OCI-LY3 (cell line): ENCODE measurements at regions not wholly inside any gene's neighbourhood (a gene's known extent, or its start where the extent isn't known, plus 50 kb on each side); places are given as distances from the start of the nearest gene placed in this dataset.

Experiments used
- H2AFZ ChIP-seq: fragments of 200-600, 300-600 bp; shearing (Covaris generic); 2 replicates; pipeline ENCODE4 v1.6.0; 2014; ENCODE audit warnings: antibody characterized with exemption, low read depth, low read length
- H3K27ac ChIP-seq: fragments of 200-600, 300-600 bp; sonication (generic); 2 replicates; pipeline ENCODE4 v1.5.1; 2014; ENCODE audit warnings: mild to moderate bottlenecking, low read length, moderate library complexity, mixed read lengths
- H3K27me3 ChIP-seq: fragments of 200-600, 300-600 bp; sonication (generic); 2 replicates; pipeline ENCODE4 v1.6.1; 2014; ENCODE audit warnings: low read depth, low read length, mixed read lengths
- H3K36me3 ChIP-seq: fragments of 200-600, 300-600 bp; sonication (generic); replicated peaks from 2 replicates; pipeline ENCODE3; 2014; ENCODE audit warnings: low read depth, low read length, mixed read lengths
- H3K4me1 ChIP-seq: fragments of 300-600, 200-600 bp; sonication (generic); 2 replicates; pipeline ENCODE4 v1.6.1; 2014; ENCODE audit warnings: low read length, mixed read lengths
- H3K4me2 ChIP-seq: fragments of 200-600, 300-600 bp; sonication (generic); 2 replicates; pipeline ENCODE4 v1.6.1; 2014; ENCODE audit warnings: low read length, mixed read lengths
- H3K4me3 ChIP-seq: fragments of 300-600, 200-600 bp; sonication (generic); 2 replicates; pipeline ENCODE4 v1.5.1; 2014; ENCODE audit warnings: antibody characterized with exemption, mild to moderate bottlenecking, low read length, moderate library complexity
- H3K79me2 ChIP-seq: fragments of 300-600, 200-600 bp; shearing (Covaris generic); 2 replicates; pipeline ENCODE4 v1.6.1; 2014; ENCODE audit warnings: mild to moderate bottlenecking, low read length, mixed read lengths
- H3K9ac ChIP-seq: fragments of 300-600, 200-600 bp; shearing (Covaris generic); 2 replicates; pipeline ENCODE4 v1.6.0; 2014; ENCODE audit warnings: mild to moderate bottlenecking, low read length, moderate library complexity
- H3K9me3 ChIP-seq: fragments of 200-600, 300-600 bp; shearing (Covaris generic); 2 replicates; pipeline ENCODE4 v1.6.1; 2014; ENCODE audit warnings: low read length, mixed read lengths; ENCODE audit not compliant: insufficient read depth
- H4K20me1 ChIP-seq: fragments of 200-600, 300-600 bp; sonication (generic); 2 replicates; pipeline ENCODE4 v1.6.1; 2016; ENCODE audit warnings: low read length, mixed read lengths; ENCODE audit not compliant: insufficient read depth
- EZH2phosphoT487 ChIP-seq: fragments of 200-600 bp; shearing (Covaris generic); IDR thresholded peaks from 2 replicates; pipeline ENCODE4 v1.6.1; 2018; ENCODE audit warnings: antibody characterized with exemption, mixed run types, low read depth
- TF ChIP-seq, protein P1 (sequence below): fragments of 200-600, 300-600 bp; sonication (generic); IDR thresholded peaks from 2 replicates; pipeline ENCODE4 v1.5.1; 2014; ENCODE audit warnings: antibody characterized with exemption, low read length, low read depth

DNA sequence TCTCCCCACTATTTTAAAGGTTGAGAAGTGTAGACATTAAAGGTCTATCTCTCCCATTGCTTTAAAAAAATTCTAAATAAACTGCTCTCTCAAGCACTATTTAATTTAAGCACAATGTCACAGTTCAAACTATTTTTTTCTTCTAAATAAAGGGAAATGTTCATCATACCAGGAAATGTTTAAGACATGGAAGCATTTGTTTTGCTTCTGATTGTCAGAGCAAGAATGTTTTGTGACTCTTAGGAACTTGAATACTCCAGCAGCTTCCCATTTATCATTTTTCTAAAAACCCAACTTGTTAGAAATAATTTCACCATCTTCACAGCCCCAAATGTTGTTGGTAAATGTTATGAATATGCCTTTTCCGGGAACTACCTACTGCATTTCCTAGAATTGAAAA is 121.8 kb upstream of the NTF3 start:
- H3K27ac ChIP-seq: no peak overlapping the region
- H3K4me3 ChIP-seq: no peak overlapping the region
- TF ChIP-seq, protein P1, sequence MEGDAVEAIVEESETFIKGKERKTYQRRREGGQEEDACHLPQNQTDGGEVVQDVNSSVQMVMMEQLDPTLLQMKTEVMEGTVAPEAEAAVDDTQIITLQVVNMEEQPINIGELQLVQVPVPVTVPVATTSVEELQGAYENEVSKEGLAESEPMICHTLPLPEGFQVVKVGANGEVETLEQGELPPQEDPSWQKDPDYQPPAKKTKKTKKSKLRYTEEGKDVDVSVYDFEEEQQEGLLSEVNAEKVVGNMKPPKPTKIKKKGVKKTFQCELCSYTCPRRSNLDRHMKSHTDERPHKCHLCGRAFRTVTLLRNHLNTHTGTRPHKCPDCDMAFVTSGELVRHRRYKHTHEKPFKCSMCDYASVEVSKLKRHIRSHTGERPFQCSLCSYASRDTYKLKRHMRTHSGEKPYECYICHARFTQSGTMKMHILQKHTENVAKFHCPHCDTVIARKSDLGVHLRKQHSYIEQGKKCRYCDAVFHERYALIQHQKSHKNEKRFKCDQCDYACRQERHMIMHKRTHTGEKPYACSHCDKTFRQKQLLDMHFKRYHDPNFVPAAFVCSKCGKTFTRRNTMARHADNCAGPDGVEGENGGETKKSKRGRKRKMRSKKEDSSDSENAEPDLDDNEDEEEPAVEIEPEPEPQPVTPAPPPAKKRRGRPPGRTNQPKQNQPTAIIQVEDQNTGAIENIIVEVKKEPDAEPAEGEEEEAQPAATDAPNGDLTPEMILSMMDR: no peak
- TF ChIP-seq EZH2phosphoT487: no peak
- no peaks in the 10 kb centered on the region for H3K36me3 ChIP-seq
- H3K9me3 ChIP-seq: no peaks in the 10 kb centered on the region
- no peak overlapping the region for H3K4me2 ChIP-seq
- no peak overlapping the region for H3K9ac ChIP-seq
- no peak overlapping the region for H2AFZ ChIP-seq
- H4K20me1 ChIP-seq: no peaks in the 10 kb centered on the region
- peaks cover 17% of the 10 kb centered on the region; the same call in 1 of the 2 replicates for H3K27me3 ChIP-seq
- H3K79me2 ChIP-seq: no peaks in the 10 kb centered on the region
- no peaks in the 10 kb centered on the region for H3K4me1 ChIP-seq

DNA sequence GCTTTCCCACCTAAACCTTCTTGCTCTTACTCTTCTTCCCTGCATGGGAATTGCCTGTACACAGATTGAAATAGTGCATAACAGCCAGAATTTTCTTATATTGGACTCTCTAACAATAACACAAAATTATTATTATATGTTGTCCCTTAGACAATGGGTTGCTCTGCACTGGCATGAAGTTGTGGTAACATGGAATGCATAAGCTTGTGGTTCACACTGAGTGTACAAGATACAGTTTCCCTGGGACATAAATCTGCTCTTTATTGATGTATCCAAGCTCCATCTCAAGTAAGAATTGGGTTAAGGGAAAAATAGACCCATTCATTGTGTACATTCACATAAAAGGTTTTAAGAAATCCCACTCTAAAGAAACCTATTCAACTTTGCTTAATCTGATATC is 114.4 kb upstream of the NTF3 start:
- Histone ChIP-seq H3K4me2 (no peak overlapping the region), H3K27me3 (no peaks in the 10 kb centered on the region; the same call in 1 of the 2 replicates), H3K36me3 (no peaks in the 10 kb centered on the region), H3K4me1 (no peaks in the 10 kb centered on the region), H3K79me2 (no peaks in the 10 kb centered on the region), H3K27ac (no peak overlapping the region), H3K9ac (no peak overlapping the region), H4K20me1 (no peaks in the 10 kb centered on the region), H3K4me3 (no peak overlapping the region), H3K9me3 (no peaks in the 10 kb centered on the region), H2AFZ (no peak overlapping the region)
- no peak for TF ChIP-seq EZH2phosphoT487
- TF ChIP-seq, protein P1: no peak

DNA sequence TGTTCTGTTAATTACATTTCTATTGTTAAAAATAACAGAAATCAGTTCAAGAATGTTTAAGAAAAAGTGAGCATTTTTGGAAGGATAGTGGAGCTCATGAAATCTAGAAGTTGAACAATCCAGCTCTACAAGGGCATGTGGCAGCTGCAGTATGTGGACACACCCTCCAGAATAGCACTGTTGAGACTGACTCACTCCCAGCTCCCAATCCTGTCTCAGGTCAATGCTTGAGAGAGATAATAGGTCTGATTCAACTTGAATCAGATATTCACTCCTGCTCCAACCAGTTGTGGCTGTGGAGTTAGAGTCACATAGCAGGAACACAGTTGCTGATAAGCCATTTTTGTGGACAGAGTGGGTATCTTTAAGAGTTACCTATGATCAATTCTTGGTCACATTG is 113.0 kb upstream of the NTF3 start:
- H3K36me3 ChIP-seq: no peaks in the 10 kb centered on the region
- no peak overlapping the region for H3K9ac ChIP-seq
- no peak overlapping the region for H2AFZ ChIP-seq
- H3K4me2 ChIP-seq: no peak overlapping the region
- H3K4me1 ChIP-seq: no peaks in the 10 kb centered on the region
- H3K9me3 ChIP-seq: no peaks in the 10 kb centered on the region
- H3K27me3 ChIP-seq: no peaks in the 10 kb centered on the region; the same call in 1 of the 2 replicates
- no peak overlapping the region for H3K4me3 ChIP-seq
- H3K27ac ChIP-seq: no peak overlapping the region
- no peaks in the 10 kb centered on the region for H4K20me1 ChIP-seq
- H3K79me2 ChIP-seq: no peaks in the 10 kb centered on the region
- TF ChIP-seq, protein P1: no peak
- TF ChIP-seq EZH2phosphoT487: no peak

DNA sequence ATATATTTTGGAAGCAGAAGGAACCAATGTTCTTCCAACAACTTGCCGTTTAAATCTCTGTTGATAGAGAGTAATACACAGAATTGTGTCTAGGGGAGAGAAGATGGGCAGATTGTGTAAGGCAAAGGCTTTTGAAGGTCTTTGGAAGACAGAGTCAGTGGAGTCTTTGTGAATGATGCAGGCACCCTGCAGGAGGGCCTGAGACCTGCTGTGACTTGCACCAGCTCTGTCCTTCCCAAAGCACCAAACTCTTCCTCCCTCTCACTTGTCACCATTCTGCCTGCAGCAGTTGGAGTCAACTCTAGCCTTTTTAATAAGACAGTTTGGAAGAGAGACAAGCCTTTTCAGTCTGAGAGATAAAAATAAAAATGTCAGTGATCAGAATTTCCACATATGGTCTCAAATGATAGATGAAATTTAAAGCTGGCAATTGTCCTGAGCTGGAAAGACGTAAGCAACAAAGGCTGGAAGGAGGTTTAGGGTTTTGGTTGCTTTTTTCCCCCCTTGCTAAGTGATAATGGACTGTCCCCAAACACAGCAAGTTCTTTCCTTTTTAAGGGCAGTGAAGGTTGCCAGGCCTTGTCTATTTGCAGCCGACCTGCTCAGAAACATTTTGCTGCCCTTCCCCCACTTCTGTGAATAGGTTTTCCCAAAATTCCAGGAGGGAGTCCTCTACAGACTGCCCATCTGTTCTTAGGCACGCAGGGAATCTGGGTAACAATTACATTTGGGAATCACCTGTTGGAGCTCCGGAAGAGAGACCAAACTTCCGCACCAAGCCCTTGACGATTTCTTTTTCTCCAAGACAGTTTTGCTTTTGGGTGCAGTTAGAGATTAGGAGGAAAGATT is 103.0 kb upstream of the NTF3 start:
- no peaks in the 10 kb centered on the region for H3K79me2 ChIP-seq
- no peaks in the 10 kb centered on the region for H3K36me3 ChIP-seq
- TF ChIP-seq, protein P1: no peak
- no peak for TF ChIP-seq EZH2phosphoT487
- 0 out of 2 replicates have a peak, but pooled peaks cover 5% of the 10 kb centered on the region for H3K27me3 ChIP-seq
- H3K9me3 ChIP-seq: no peaks in the 10 kb centered on the region
- H3K4me1 ChIP-seq: no peaks in the 10 kb centered on the region
- no peak overlapping the region for H3K4me2 ChIP-seq
- H2AFZ ChIP-seq: no peak overlapping the region
- H3K9ac ChIP-seq: no peak overlapping the region
- H4K20me1 ChIP-seq: no peaks in the 10 kb centered on the region
- no peak overlapping the region for H3K4me3 ChIP-seq
- no peak overlapping the region for H3K27ac ChIP-seq
